ENCODE measurements at regions not wholly inside any gene's neighbourhood (a gene's known extent, or its start where the extent isn't known, plus 50 kb on each side); places are given as distances from the start of the nearest gene placed in this dataset.

GRCh38 chr9:86798966-86799365 is 148.3 kb downstream of the GAS1 start:
- TF ChIP-seq CTCF (IDR thresholded peaks at IDR 0.05; ENCODE audit: low read depth, low read length) (no peak), EZH2phosphoT487 (IDR thresholded peaks at IDR 0.05; ENCODE audit: low read depth) (no peak)
